ENCODE measurements at regions not wholly inside any gene's neighbourhood (a gene's known extent, or its start where the extent isn't known, plus 50 kb on each side); places are given as distances from the start of the nearest gene placed in this dataset.

GRCh38 chr11:37089439-37089838 lies 491.4 kb upstream of the RAG2 start:
- DNase-seq = no peak

GRCh38 chr11:37088573-37088910 lies 490.5 kb upstream of the RAG2 start:
- no peak for DNase-seq

GRCh38 chr11:37087650-37088572 lies 489.9 kb upstream of the RAG2 start:
- DNase-seq = no peak

- no peak for DNase-seq
Measured at GRCh38 chr11:37078521-37078920, 480.5 kb upstream of the RAG2 start.

DNA sequence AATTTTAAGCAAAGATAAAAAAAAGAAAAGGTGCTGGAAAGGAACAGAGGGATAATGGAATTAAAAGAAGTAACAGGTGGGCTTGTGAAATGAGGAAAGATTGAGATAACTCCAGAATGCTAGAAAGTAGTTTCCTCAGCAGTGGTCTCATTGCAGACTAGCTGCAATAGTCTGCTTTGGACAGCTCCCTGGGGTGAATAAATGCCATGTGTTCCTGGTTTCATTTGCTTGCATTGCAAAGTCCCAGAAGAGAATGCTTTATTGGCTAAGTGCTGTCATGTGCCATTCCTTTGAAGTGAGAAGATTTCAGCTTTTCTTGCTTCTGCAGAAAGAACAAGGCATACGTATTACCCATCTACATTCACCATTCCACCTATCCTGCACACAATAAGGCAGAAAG lies 478.8 kb upstream of the RAG2 start:
- no peak for DNase-seq

- no peak for DNase-seq
Measured at GRCh38 chr11:37072538-37073055, 474.6 kb upstream of the RAG2 start.

DNA sequence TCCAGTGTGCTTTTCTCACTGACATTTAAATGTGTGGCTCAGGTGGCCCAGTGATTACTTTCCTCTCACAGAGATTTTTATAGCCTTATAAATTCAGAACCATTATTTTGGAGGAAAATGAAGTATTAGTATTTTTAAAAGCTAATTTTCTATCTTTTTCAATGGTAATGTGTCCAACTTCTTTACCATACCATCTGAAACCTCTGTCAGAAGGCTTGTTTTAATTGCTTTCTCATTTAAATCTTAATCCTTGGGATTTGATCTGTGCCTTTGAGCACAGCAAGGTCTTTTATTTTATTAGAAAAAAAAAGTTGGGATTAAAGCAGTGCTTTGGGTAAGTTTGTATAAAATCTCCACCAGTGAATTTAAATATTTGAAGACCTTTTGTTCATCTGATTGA lies 452.3 kb upstream of the RAG2 start:
- no peak for DNase-seq

DNA sequence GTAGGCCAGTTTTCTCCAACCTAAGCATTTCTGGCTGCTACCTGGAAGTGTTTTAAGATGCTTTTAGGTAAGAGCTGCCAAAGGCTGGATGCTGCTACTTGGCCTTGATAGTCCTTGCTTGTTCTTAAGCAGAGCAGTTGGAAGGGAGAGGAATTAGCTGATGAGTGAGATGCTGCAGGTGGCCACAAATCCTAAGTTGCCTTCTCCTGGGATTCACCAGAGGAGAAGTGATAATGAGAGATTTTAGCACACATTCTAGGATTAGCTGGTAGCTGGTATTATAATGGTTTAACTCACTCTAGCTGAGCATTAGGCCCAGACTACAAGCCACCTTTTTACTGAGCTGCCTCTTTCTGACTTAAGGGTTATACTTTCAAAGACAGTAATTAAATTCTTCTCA lies 442.9 kb upstream of the RAG2 start:
- no peak for DNase-seq

GRCh38 chr11:37038911-37039310 lies 440.9 kb upstream of the RAG2 start:
- no peak for DNase-seq

DNA sequence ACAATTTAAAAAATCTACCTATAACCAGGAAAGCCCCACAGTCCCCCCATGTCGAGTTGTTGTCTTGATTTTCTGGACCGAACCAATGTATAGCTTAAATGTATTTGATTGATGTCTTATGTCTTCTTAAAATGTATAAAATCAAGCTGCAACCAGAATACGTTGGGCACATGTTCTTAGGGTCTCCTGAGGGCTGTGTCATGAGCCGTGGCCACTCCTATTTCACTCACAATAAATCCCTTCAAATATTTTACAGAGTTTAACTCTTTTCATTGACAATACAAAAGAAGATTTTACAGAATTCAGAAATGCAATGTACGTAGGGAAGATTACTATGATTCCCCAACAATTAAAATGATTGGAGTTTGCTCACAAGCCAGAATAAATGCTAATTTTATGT lies 428.7 kb upstream of the RAG2 start:
- no peak for DNase-seq

DNA sequence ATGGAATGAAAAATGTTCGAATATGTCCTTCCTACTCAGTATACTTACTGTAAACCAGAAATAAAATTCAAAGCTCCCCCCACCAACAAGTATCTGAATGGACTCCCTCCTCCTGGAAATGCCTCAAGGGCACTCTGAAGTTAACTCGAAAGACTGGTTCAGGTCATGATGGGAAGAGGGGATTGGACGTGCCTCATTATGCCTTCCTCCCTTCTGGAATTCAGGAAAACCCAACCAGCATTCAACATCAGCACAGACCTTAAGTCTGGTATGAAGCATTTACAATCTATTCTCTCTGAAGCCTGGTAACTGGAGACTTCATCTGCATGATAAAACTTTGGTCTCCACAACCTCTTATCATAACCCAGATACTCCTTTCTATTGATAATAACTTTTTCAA lies 428.3 kb upstream of the RAG2 start:
- DNase-seq = no peak

DNA sequence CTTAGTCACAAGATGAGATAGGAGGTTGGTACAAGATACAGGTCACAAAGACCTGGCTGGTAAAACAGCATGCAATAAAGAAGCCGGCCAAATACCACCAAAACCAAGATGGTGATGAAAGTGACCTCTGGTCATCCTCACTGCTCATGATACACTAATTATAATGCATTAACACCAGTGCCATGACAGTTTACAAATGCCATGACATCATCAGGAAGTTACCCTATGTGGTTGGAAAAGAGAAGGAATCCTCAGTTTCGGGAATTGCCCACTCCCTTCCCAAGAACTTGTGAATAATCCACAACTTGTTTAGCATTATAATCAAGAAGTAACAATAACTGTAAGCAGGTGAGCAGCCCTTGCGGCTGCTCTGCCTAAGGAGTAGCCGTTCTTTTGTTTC lies 408.5 kb upstream of the RAG2 start:
- DNase-seq = no peak

GRCh38 chr11:37002831-37003230 lies 404.8 kb upstream of the RAG2 start:
- no peak for DNase-seq

DNA sequence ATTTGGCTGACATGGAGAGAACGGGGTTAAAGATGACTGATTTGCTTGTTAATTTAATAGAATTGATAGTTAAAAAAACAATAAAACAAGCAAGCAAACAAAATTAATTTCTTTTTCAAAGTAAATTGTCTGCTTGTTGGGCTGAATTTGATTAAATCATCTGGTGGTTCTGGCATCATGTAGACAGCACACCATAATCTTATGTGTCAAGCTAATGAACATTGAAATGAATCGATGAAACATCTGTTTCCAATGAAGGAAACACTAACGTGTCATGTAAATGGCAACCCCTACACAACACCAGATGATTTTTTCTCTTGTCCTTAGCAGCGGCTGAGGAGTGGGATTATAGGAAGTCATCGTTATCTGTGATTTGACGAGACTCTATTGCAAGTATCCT lies 399.6 kb upstream of the RAG2 start:
- no peak for DNase-seq

- DNase-seq = no peak
Measured at GRCh38 chr11:36996795-36997194, 398.8 kb upstream of the RAG2 start.

DNA sequence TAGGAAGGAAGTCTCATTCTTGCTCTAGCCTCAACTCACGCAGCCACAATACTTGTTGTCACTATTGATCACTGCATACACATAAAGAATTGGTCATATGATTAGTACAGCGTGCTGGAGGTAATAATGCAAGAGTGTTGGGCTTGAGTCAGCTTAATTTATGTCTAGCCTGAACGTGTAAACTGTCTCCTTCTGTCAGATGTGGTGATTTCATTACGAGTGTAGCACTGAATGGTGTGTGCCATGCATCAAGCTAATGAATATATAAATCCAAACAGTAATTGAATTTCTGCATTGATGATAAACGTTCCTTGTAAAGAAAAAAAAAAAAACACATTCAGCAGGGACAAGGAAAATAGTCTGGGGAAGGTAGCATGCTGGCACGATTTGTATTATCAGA lies 396.2 kb upstream of the RAG2 start:
- DNase-seq = no peak

DNA sequence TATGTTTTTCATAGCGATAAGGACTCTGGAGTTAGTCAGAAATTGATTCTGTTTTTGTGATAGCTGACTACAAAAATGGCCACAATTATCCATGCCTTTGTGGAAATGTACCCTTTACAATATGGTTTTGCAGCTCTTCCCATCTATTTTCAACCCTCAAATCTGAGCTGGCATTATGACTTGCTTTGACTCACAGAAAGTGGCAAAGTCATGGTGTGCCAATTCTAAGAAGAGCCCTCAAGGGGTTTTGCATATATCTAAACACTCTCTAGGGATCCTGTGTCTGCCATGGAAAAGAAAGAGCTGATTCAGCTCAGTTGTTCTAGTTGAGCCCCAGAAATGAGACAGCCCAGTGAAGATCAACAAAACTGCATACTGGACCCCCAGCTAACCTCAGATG lies 390.5 kb upstream of the RAG2 start:
- no peak for DNase-seq

GRCh38 chr11:36985562-36985961 lies 387.5 kb upstream of the RAG2 start:
- DNase-seq = no peak

- no peak for DNase-seq
Measured at GRCh38 chr11:36976741-36977140, 378.7 kb upstream of the RAG2 start.

GRCh38 chr11:36974771-36975170 lies 376.7 kb upstream of the RAG2 start:
- DNase-seq = no peak

GRCh38 chr11:36953976-36954375 lies 355.9 kb upstream of the RAG2 start:
- DNase-seq = no peak

- DNase-seq = no peak
Measured at GRCh38 chr11:36948460-36949127, 350.6 kb upstream of the RAG2 start.

DNA sequence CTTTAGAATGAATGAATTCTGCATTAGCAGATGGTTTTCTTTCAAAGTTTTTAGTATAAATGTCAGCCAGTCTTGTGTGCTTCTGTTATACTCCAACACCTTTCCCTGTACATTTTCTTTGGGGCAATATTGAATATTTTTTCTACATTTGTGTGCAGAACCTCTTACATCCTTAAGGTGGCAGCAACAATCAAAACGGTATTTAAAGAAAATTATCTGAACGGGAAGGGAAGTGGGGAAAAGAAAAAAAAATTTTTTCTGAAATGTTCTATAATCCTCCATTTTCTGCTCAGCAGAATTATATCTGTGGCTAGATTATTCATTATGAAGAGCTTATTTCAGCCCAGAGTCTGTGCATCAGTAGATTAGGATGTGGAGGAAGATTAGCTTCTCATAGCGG lies 347.3 kb upstream of the RAG2 start:
- DNase-seq = no peak

GRCh38 chr11:36933481-36933880 lies 335.4 kb upstream of the RAG2 start:
- DNase-seq = no peak
